HG03066 (cell line): ENCODE measurements at regions not wholly inside any gene's neighbourhood (a gene's known extent, or its start where the extent isn't known, plus 50 kb on each side); places are given as distances from the start of the nearest gene placed in this dataset.

Experiments used
- ATAC-seq: cut with Tn5 transposase; IDR thresholded peaks from one replicate; pipeline ENCODE4 v1.9.1; 2021; ENCODE audit warnings: low read depth; ENCODE audit not compliant: unreplicated experiment

DNA sequence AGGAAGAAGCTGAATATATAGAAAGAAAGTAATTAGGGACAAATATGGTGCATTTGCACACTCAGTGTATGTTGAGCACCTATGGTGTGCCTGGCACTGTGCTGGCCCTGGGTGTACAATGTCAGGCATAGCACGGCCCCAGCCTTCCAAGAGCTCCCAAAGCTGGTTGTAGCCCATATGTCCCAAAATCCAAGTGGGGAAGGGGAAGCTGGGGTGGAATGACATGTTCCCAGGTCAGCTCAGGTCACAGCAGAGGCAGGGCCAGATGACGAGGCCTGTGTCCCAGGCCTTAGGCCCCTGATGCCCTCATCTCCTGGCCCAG is 170.0 kb downstream of the VEGFA start:
- no peak for ATAC-seq

GRCh38 chr6:43939281-43940070 is 169.5 kb downstream of the VEGFA start:
- ATAC-seq = no peak

DNA sequence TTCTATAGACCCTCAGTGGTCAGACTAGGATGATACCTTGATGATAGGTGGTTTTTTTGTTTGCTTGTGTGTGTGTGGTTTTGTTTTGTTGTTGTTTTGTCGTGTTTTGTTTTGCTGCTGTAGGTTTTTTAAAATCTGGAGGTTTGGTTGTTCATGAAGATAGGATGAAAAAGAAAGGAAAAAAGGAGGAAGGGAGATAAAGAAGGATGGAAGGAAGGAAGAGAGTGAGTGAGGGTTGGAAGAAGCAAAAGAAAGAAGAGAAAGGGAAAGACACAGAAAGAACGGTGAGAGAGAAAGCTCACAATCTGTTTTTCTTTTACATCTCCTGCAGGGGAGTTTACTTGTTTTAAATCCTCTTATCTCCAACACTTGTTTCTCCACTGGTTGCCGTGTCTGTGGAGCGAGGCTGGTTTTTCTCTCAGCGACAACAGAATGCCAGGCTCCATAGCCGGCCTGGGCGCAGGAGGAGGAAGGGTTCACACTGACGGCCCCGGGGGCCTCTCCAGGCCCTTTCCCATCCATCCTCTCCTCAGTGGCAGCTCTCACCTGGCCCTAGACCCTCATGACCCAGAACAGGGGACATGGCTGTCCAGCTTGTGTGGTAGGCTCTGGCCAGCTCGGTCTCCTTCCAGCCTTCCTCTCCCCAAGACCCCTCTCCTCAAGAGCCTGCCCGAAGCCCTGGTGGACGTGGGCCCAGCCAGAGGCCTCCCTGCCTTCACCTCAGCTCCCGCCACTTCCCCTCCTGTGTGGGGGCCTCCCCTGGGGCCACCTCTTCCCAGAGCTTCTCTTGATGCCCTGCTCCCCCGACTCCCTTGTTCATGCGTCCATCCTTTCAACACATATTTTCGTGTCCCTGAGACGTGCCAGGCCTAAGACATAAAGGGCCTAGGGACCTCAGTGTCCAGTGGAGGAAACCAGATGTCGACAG is 168.4 kb downstream of the VEGFA start:
- no peak for ATAC-seq

- no peak for ATAC-seq
These were observed 167.5 kb downstream of the VEGFA start for GRCh38 chr6:43937236-43938177.

DNA sequence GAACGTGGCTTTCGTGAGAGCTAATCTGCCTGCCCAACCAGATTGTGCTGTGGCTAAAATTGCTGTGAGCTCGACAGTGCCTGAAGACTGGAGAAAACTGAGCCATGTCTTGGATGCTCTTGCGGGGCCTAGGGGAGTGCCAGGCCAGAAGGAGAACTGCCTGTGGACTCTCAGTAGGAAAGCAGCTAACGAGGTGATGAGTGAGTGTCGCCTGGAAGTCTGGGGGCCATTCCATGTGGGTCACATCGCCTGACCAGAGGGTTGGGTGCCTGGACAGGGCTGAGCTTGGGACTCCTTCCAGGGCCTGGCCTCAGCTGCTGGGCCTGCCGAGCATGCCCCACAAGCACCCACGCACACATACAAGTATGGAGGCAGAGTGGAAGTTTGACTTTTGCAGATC is 166.5 kb downstream of the VEGFA start:
- ATAC-seq = no peak

DNA sequence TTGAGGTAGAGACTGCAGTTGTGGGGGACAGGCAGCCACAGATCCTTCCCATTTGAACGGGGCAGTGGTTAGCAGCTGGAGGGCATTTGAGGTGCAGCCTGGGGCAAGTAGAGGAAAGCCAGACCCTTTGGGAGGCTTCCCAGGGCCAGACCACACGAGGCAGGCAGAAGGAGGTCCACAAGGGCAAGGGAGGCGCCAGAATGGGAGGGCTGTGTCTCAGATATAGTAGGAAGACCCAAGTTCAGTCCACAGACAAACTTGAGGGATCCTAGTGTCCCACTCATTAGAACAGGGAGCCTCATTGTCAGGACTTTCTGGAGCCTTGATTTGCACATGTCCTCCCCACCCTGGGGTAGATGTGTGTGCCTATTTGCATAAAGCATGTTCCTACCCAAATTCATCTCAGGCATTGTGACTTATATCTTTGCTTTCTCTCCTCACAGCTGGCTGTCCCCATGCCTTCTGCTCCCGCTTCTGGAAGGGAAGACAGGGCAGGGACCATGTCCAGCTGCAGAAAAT is 166.0 kb downstream of the VEGFA start:
- ATAC-seq = no peak

GRCh38 chr6:43934803-43935602 is 165.0 kb downstream of the VEGFA start:
- ATAC-seq = no peak

DNA sequence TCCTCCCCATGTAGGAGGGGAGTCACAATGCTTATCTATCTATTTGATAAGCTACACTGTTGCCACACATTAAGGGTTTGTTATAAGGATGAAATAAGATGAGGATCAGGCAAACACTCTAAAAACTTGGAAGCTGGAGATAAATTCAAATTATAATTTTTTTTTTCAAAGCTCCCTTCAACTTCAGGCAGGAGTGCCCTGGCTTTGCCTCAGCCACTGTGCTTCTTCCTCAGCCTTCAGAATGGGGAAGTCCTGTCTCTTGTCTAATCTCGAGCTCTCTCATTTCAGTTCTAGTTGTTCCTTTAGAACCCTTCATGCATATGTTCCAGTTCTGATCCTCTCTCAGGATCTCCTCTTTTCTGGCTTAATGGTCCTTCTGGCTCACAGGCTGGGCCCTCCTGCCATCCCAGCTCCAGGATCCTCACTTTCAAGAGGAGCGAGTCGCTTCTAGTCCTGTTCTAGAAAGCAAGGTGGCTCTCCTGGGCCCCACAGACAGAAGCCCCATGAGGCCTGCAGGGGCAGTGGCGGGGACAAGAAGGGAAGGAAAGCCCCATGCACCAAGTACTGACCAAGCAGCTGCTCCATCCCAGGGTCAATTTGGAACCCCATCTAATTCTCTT is 164.3 kb downstream of the VEGFA start:
- no peak for ATAC-seq

- no peak for ATAC-seq
These were observed 163.3 kb downstream of the VEGFA start for GRCh38 chr6:43933148-43933885.

- ATAC-seq = no peak
These were observed 162.5 kb downstream of the VEGFA start for GRCh38 chr6:43932259-43933147.

DNA sequence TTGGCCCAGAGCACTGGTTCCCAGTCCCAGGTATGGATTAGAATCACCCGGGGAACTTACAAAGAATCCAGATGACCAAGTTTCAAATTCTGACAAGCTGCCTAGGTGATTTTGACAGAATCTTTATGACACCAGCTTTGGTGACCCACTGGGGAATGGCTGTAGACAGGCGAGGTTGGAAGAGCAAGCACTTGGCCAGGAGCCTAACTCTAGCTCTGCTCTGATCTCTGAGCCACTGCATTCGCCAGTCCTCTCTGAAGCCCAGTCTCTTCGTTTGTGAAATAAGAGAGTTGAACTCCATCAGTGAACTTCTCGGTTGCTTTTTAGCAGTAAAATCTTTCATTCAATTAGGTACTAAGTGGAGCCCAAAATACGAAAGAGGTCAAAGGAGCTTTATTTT is 161.2 kb downstream of the VEGFA start:
- ATAC-seq = no peak

DNA sequence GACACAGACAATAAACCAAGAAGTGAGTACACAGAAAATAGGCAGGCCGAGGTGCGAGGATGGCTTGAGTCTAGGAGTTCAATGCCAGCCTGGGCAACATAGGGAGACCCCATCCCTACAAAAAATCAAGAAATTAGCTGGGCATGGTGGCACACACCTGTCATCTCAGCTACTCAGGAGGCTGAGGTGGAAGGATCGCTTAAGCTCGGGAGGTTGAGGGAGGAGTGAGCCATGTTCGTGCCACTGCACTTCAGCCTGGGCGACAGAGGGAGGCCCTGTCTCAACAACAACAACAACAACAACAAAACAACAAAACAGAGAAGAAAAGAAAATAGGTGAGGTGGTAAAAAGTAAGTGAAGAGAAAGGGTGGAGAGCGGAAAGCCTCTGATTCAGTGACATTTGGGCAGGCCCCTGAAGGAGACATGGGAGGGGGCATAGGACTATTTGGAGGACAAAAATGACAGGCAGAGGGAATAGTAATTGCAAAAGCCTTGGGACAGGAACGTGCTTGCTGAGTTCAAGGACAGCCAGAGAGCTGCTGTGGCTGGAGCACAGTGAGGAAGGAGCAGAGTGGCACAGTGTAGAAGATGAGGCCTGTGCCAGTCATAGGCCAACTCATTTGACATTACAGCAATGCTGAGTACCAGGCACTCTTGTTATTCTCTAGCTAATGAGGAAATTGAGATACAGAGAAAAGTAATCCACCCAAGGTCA is 160.6 kb downstream of the VEGFA start:
- ATAC-seq = no peak

DNA sequence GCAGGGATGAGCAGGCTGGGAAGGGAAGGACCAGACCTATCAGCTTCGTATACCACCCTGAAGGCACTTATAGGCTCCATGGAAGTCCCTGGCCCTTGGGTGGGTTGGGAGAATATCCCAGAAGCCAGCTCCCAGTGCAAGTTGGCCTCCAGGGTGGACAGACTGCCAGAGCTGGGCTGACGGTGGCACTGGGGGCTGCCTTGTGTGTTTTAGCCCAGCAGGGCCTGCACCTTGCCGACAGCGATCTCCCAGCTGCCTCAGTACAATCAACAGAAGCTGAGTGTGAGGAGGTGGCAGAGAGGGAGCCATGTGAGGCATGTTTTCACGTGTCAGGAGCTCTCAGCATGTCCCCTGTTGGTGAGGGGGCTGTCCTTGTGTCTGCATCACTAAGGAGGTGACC is 159.5 kb downstream of the VEGFA start:
- ATAC-seq = no peak

DNA sequence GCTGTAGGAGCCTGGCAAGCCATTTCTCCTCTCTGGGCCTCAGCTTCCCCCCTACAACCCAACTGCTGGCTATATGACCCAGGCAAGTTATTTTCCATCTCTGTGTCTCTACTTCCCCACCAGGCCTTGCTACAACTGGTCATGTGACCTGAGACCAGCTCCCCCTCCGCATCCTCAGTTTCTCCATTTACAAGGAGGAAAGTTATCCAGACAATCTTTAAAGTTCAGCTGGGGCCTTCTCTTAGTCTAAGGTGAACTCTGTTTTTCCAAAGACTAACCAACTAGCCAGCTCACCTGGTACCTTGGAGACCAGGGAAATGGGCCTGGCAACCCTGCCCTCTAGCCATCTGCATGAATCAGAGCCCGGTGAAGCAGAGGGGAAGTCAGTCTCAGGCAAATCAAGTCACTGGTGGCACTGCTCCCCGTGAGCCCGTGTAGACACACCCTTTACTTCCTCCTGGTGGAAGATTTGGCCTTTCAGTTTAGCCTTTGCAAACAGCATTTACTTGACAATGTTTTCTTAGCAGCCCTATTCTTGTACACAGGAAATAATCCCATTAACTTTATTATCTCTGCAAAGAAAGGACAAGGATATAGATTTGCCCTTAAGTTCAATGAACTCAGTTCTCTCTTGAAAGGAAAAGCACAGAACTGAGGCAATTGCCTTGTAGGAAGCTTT is 157.7 kb downstream of the VEGFA start:
- ATAC-seq = no peak

GRCh38 chr6:43926634-43927531 is 156.9 kb downstream of the VEGFA start:
- no peak for ATAC-seq
